SK-N-SH treated with all-trans-retinoic acid at 6 μM for 48 hours (cell line): ENCODE measurements at regions not wholly inside any gene's neighbourhood (a gene's known extent, or its start where the extent isn't known, plus 50 kb on each side); places are given as distances from the start of the nearest gene placed in this dataset.

ENCODE experiments used
- ATAC-seq: fragments of 200-7000 bp; cut with Tn5 transposase; 3 replicates; pipeline ENCODE4 v1.9.1; 2020; ENCODE audit warnings: mild to moderate bottlenecking, moderate library complexity
- ARNTL ChIP-seq: fragments of 450-650 bp; formaldehyde crosslinking; IDR thresholded peaks from 2 replicates; pipeline ENCODE4 v1.5.0; 2020; ENCODE audit warnings: low read depth, mild to moderate bottlenecking, moderate library complexity, borderline replicate concordance
- BACH2 ChIP-seq: fragments of 250-450 bp; sonication (Bioruptor Pico); IDR thresholded peaks from 2 replicates; pipeline ENCODE4 v1.9.0; 2021; ENCODE audit warnings: mild to moderate bottlenecking, borderline replicate concordance
- CREB5 ChIP-seq: fragments of 250-450 bp; sonication (Bioruptor Pico); IDR thresholded peaks from 2 replicates; pipeline ENCODE4 v1.5.1; 2020; ENCODE audit warnings: low read depth, mild to moderate bottlenecking, moderate library complexity
- CSRNP3 ChIP-seq: fragments of 250-450 bp; sonication (Bioruptor Pico); IDR thresholded peaks from 2 replicates; pipeline ENCODE4 v1.5.1; 2021; ENCODE audit warnings: mild to moderate bottlenecking, moderate library complexity
- ESRRG ChIP-seq: fragments of 250-450 bp; sonication (Bioruptor Pico); IDR thresholded peaks from 2 replicates; pipeline ENCODE4 v1.6.1; 2021; ENCODE audit warnings: mild to moderate bottlenecking
- GLIS3 ChIP-seq: fragments of 250-450 bp; sonication (Bioruptor Pico); IDR thresholded peaks from 2 replicates; pipeline ENCODE4 v1.5.0; 2020; ENCODE audit warnings: mild to moderate bottlenecking, moderate library complexity
- ISL1 ChIP-seq: fragments of 250-450 bp; sonication (Bioruptor Pico); IDR thresholded peaks from 2 replicates; pipeline ENCODE4 v2.1.2; 2022; ENCODE audit warnings: mild to moderate bottlenecking, moderate library complexity
- OSR1 ChIP-seq: fragments of 250-450 bp; sonication (Bioruptor Pico); IDR thresholded peaks from 2 replicates; pipeline ENCODE4 v1.8.0; 2022; ENCODE audit warnings: moderate library complexity, mild to moderate bottlenecking, inconsistent platforms
- POU6F1 ChIP-seq: fragments of 250-450 bp; sonication (Bioruptor Pico); IDR thresholded peaks from 2 replicates; pipeline ENCODE4 v1.8.0; 2021; ENCODE audit warnings: low read depth, mild to moderate bottlenecking, moderate library complexity, borderline replicate concordance
- PPARA ChIP-seq: fragments of 250-450 bp; sonication (Bioruptor Pico); IDR thresholded peaks from 2 replicates; pipeline ENCODE4 v1.5.0; 2020; ENCODE audit warnings: mild to moderate bottlenecking, borderline replicate concordance
- RARB ChIP-seq: fragments of 250-450 bp; sonication (Bioruptor Pico); IDR thresholded peaks from 2 replicates; pipeline ENCODE4 v1.8.0; 2021; ENCODE audit warnings: mild to moderate bottlenecking, moderate library complexity
- TCF4 ChIP-seq: fragments of 250-450 bp; sonication (Bioruptor Pico); IDR thresholded peaks from 2 replicates; pipeline ENCODE4 v1.8.0; 2021; ENCODE audit warnings: mild to moderate bottlenecking, moderate library complexity, borderline replicate concordance
- TSHZ2 ChIP-seq: fragments of 250-450 bp; sonication (Bioruptor Pico); IDR thresholded peaks from 2 replicates; pipeline ENCODE4 v1.5.0; 2020; ENCODE audit warnings: mild to moderate bottlenecking, moderate library complexity
- ZC3H10 ChIP-seq: fragments of 250-450 bp; sonication (Bioruptor Pico); IDR thresholded peaks from 2 replicates; pipeline ENCODE4 v1.5.1; 2021; ENCODE audit warnings: mild to moderate bottlenecking, moderate library complexity
- ZFP3 ChIP-seq: fragments of 250-450 bp; sonication (Bioruptor Pico); IDR thresholded peaks from 2 replicates; pipeline ENCODE4 v1.5.0; 2020; ENCODE audit warnings: mild to moderate bottlenecking, moderate library complexity
- ZNF565 ChIP-seq: fragments of 450-650 bp; formaldehyde crosslinking; conservative IDR thresholded peaks from 2 replicates; pipeline ENCODE4 v1.5.0; 2020; ENCODE audit warnings: low read depth, mild to moderate bottlenecking, moderate library complexity
- ZNF70 ChIP-seq: fragments of 450-650 bp; formaldehyde crosslinking; IDR thresholded peaks from 2 replicates; pipeline ENCODE4 v1.5.0; 2020; ENCODE audit warnings: mild to moderate bottlenecking, moderate library complexity
- ZNF8 ChIP-seq: fragments of 450-650 bp; formaldehyde crosslinking; IDR thresholded peaks from 2 replicates; pipeline ENCODE4 v1.5.0; 2020; ENCODE audit warnings: mild to moderate bottlenecking, moderate library complexity

- no peak for ATAC-seq
- TF ChIP-seq ZC3H10 (CRISPR knock-in tag) (no peak), ZFP3 (CRISPR knock-in tag) (no peak), CSRNP3 (CRISPR knock-in tag) (no peak), POU6F1 (CRISPR knock-in tag) (no peak)
Measured at GRCh38 chr4:128589384-128589965, 220.0 kb upstream of the JADE1 start.

GRCh38 chr4:128587382-128587781, 222.1 kb upstream of the JADE1 start:
- TF ChIP-seq TCF4 (CRISPR knock-in tag) (no peak), ZFP3 (CRISPR knock-in tag) (no peak), ARNTL (CRISPR knock-in tag) (no peak)
- no peak for ATAC-seq

GRCh38 chr4:128583753-128584712, 225.5 kb upstream of the JADE1 start:
- TF ChIP-seq CSRNP3 (CRISPR knock-in tag) (no peak), ESRRG (CRISPR knock-in tag) (no peak), ZNF8 (CRISPR knock-in tag) (no peak), TSHZ2 (CRISPR knock-in tag) (no peak)
- ATAC-seq, result no peak; the same call in 2 of the 3 replicates

GRCh38 chr4:128582427-128582870, 227.1 kb upstream of the JADE1 start:
- ATAC-seq, result no peak
- TF ChIP-seq ZNF8 (CRISPR knock-in tag) (no peak), ZNF70 (CRISPR knock-in tag) (no peak), CREB5 (CRISPR knock-in tag) (no peak), ZFP3 (CRISPR knock-in tag) (no peak), RARB (no peak), ARNTL (CRISPR knock-in tag) (no peak), PPARA (CRISPR knock-in tag) (no peak), ZNF565 (CRISPR knock-in tag) (no peak), ISL1 (CRISPR knock-in tag) (no peak), GLIS3 (CRISPR knock-in tag) (no peak), BACH2 (CRISPR knock-in tag) (no peak), OSR1 (CRISPR knock-in tag) (no peak)
- TF ChIP-seq, all 23 proteins: peak for 0
